GM18873 (cell line): ENCODE measurements at regions not wholly inside any gene's neighbourhood (a gene's known extent, or its start where the extent isn't known, plus 50 kb on each side); places are given as distances from the start of the nearest gene placed in this dataset.

Experiments used
- ATAC-seq: cut with Tn5 transposase; IDR thresholded peaks from one replicate; pipeline ENCODE4 v1.9.1; 2021; ENCODE audit warnings: mild to moderate bottlenecking, moderate library complexity, moderate number of reproducible peaks; ENCODE audit not compliant: unreplicated experiment, low FRiP score

DNA sequence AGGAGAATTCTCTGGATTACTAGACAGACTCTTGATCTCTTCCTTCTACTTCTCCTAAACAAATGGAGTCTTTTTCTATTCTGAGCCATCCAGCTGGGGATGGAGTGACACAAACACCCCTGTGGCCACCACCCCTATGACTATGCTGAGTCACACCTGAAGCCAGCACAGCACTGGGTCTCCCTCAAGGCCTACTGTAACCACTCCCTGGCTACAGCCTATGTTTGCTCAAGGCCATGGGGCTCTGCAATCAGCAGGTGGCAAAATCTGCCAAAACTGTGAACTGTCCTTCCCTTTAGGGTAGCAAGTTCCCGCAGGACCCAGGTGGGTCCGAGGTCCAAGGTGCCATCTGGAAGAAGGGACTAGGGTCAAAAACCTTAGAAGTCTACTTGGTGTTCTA lies 132.3 kb downstream of the TINAG start:
- ATAC-seq, result no peak

DNA sequence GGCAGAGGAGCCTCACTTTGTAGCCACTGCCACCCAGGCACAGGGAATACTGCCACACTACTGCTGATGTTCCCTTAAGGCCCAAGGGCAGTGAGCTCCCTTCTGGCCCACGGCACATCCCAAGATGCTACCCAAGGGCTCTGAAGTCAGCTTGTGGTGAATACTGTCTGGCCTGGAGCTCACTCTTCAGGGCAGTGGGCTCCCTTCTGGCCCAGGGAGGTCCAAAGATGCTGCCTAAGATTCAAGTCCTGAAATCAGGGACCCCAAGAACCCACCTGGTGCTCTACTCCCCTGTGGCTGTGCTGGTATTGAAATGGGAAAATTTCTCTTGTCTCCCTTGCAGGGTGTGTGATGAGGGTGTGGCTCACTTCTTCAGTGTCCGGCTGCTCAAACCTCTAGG lies 132.8 kb downstream of the TINAG start:
- no peak for ATAC-seq

DNA sequence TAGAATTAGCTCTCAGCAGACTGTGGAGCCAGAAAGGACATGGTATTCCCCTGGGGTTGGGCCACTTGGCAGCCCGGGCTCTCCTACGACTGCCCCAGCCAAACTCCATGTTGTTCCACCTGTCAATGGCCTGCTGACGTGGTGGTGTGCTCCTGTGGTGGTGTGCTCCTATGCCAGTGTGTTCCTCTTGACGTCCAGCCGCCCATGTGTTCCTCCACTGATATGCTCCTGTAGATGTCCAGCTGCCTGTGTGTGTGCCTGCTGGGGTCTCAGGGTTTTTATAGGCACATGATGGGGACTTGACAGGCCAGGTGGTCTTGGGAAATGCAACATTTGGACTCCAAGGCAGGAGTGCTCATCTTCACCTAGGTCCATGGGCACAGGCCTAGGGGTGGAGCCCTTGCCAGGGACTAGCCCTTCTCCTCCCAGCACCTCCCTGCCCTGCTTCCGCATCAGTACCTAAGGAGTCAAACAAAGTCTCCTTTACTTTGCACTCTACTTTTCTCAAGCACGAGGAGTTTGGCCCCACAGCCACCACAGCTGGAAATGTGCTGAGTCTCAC lies 133.5 kb downstream of the TINAG start:
- no peak for ATAC-seq

DNA sequence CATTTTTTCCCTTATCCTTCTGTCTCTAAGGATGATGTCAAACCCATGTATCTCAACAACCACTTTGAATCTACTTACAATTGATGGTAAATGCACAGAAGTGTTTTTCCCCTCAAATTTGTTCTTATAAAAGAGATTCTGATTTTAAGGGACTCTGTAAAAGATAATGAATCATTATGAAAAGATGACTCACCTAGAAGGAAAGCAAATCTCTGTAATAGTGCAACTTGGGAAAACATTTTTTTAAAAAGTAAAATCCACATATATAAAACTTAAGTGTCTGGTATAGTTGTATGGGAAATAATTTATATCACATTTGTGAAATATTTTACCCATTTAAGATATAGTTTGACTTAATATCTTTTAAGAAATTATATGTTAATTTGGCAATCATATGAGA lies 137.0 kb downstream of the TINAG start:
- ATAC-seq, result no peak

DNA sequence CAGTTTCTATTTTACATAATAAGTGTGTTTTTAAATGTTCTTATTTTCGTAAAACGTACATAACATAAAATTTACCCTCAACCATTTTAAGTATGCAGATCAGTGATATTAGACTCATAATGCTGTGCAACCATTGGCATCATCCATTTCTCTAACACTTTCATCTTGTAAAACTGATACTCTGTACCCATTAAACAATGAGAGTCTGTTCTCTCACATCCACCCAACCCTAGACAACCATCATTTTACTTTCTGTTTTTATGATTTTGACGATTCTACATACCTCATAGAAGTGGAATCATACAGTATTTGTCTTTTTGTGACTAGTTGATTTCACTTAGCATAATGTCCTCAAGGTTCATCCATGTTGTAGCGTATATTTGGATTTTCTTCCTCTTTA lies 140.4 kb downstream of the TINAG start:
- no peak for ATAC-seq

DNA sequence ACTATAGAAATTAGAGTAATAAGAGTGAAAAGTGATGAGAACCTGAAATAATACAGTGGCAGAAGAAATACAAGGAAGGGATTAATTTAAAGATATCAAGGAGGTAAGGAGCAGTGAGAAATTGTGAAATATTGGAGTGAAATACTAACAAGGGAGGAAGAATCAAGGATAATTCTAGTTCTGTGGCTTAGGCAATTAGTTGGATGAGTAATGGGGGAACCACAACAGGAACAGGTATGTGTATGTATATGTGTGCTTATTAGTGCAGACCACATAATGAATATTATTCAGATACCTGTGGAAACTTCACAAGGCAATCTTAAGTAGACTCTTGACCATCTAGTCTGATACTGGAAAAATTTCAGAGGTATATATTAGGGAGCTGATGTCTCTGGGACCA lies 143.3 kb downstream of the TINAG start:
- no peak for ATAC-seq

DNA sequence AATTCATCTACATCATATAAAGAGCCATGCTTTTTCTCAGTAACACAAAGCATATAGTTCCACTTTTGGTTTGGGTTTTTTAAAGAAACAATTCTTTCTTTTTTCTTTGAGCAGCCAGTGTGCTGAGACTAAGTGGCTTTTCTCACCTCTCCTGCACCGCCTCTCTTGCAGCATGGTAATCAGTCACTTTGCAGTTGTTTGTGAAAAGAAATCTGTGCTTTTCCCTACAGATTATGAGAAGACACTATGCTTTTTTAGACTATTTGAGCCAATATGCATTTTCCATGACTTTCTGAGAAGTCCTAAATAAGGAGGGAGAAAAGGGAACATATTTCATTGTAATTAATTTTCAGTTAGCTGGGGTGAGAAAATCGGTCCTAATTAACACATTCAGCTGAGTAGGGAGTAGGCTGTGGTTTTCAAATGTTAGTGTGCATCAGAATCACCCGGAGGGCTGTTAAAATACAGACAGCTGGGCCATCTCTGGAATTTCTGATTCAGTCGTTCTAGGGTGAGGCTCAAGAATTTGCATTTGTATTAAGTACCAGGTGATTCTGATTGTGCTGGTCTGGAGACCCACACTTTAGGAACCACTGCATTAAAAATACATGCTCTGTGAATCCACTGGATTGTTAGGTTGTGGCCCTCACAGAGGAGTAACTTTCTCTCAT lies 155.2 kb downstream of the TINAG start:
- no peak for ATAC-seq

DNA sequence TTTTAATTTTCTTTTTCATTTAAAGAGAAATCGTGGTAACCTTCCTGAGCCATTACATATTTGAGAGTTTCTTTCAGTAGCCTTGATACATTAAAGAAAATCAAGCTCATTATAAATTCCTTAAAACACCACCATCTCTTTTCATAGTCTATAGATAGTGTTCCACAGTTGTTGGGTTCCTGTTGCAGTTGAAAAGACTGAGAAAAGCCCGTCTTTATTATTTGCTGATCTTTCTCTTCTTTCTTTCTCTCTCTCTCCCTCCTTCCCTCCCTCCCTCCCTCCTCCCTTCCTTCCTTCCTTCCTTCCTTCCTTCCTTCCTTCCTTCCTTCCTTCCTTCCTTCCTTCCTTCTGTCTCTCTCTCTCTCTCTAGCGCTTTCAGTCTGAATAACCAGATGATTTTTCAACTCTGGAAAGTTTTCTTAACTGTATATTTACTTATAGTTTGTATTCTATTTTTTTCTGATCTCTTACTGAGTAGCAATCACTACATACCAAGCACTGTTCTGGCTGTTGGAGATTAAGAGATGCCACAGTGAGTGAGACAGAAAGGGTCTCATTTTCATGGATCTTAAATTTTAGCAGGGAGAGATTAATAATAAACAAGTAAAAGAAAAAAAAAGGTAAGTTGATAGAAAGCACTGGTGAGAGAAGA lies 157.5 kb downstream of the TINAG start:
- no peak for ATAC-seq

DNA sequence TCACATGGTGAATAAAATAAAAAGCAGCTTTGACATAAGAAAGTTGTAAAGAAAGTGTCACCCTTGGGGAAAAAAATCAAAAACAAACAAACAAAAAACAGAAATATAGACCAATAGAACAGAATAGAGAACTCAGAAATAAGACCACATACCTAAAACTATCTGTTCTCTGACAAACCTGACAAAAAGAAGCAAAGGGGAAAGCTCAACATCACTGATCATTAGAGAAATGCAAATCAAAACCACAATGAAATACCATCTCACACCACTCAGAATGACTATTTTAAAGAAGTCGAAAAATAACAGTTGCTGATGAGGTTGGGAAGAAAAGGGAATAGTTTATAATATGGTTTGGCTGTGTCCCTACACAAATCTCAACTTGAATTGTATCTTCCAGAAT lies 159.1 kb downstream of the TINAG start:
- no peak for ATAC-seq

DNA sequence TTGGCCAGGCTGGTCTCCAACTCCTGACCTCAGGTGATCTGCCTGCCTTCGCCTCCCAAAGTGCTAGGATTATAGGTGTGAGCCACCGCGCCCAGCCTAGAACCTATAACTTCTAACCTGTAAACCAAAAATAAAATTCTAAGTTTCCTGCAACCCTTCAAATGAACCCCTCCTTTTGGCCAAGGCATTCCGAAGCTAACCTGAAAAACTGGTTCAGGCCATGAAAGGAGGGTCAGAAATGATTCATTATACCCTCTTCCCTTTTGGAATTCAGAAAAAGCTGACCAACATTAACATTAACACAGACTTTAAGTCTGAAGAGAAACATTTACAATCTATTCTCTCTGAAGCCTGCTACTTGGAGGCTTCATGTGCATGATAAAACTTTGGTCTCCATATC lies 165.1 kb downstream of the TINAG start:
- no peak for ATAC-seq

DNA sequence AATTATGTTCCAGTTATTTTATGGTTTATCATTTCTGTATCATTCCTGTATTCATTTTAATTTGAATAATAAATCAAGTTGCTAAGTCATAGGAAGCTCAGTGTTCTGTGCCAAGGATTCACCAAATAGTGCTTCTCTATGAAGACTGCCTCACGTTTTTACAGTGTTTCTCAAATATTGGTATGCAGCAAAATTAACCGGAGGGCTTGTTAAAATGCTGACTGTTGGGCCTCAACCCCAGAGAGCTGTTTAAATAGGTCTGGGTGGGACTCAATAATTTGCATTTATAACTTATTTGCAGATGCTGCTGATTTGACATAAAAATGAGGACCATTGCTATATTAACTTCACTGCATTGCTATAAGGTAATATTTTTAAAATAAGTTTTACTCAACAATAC lies 166.7 kb downstream of the TINAG start:
- ATAC-seq, result no peak

DNA sequence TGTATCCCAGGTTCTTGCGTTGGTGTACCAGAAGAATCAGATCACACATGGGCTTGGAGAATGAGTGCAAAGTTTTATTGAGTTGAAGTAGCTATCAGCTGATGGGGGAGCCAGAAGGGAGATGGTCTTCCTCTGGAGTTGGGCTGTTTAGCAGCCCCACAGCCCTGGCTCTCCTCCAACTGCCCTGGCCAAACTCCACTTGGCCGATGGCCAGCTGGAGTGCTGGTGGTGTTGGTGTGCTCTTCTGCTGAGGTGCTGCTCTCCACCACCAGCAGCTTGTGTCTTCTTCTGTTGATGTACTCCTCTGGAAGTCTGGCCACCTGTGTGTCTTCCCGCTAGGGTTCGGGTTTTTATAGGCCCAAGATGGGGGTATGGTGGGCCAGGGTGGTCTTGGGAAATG lies 172.8 kb downstream of the TINAG start:
- ATAC-seq, result no peak

DNA sequence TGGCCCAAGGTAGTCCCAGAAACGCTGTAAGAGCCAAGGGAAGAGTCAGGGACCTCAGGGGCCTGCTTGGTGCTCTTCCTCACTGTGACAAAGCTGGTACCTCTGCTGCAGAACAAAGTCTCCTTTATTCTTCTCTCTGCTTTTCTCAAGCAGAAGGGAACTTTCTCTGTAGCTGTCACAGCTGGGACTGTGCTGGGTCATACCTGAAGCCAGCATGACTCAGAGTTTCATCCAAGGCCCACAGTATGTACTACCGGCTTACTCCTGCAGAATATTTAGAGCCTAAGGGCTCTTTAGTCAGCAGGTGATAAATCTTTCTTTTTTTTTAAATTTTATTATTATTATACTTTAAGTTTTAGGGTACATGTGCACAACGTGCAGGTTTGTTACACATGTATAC lies 183.2 kb downstream of the TINAG start:
- ATAC-seq, result no peak

DNA sequence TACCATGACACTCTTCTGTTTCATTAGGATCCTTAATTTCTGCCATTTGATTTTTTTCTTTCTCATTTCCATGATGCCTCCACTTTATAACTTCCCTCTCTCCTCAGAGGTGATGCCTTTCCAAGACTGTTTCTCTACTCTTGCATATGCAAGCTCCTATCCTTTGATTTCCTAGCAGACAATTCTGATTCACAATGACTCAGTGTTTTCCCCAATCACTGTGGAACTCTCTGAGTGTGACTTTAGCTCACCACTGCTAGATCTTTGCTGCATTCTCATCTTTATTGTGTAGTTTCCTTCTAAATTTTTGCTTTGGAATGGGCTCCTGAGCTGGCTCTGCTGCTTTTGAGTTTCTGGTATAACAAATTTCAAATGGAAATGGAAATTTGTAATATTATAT lies 184.9 kb downstream of the TINAG start:
- no peak for ATAC-seq

DNA sequence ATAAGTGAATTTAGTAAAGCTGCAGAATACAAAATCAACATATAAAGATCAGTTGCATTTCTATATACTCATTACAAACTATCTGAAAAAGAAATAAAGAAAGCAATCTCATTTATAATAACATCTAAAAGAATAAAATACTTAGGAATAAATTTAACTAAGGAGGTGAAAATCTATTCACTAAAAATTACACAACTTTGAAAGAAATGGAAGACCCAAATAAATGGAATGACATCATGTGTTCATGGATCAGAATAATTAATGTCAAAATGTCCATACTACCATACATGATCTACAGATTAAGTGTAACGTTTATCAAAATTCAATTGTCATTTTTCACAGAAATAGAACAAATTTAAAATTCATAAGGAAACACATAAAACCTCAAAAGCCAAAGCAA lies 194.9 kb downstream of the TINAG start:
- ATAC-seq, result no peak

DNA sequence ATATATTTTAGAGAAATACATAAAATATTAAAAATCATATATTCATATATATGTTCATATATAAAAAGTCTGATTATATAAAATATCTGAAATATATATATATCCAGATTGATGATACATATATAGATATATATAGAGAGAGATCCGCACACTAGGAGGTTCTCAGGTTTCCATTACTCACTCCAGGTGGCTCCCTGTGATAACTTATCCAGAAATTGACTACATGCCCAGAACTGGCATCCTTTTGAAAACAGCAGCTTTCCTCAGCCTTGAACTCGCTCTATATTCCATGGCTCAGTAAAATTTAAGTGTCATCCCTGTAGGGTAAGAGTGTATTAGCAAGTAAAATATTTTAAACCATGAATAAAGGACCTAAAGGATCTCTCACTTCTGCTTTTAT lies 206.8 kb downstream of the TINAG start:
- ATAC-seq, result no peak

DNA sequence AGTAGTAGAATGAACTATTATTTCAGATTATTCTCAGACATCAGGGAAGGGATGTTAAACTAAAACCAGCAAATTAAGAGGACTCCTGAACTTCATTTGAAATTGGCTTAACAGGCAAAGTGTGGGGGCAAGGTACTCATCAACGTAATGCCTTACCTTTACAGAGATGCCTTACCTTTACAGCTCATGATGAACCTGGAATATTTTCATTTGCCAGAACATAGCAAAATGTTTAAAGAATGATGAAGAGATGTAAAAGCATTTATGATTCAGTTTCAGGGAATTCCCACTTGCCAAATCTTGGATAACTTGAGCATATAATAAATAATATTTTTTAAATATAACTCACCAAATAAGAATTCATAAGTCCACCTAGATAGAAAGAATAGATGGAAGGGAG lies 207.5 kb downstream of the TINAG start:
- no peak for ATAC-seq

DNA sequence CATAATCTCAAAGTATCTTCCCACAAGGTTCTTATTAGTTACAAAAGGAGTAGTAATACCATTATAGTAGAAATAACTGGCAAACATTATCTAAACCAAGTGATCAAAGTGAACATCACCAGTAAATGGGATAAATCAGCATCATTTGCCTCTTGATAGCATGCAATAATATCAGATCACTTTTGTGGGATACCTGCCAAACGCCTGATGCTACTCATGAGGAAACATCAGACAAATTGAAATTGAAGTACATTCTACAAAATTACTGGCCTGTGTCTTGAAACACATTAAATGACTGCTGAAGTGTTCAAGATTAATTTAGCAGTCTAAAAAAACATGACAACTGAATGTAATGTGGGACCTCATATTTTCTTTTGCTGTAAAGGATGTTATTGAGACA lies 208.1 kb downstream of the TINAG start:
- ATAC-seq, result no peak

DNA sequence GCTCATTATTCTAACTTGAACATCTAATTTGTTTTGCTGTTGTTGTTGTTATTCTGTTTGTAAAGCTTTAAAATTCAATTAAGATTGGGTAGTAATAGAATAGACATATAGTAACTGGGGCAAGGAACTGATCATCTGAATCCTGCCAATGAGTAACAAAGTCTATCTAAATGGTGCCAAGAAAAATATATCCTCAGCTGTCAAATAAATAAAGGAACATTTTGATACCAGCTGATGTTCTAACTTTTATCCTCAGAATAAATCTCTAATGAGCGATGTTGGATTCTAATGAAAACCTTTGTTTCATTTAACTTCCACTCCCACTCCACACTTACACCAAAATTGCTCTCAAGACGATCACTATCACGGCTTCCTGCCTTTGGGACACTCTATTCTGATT lies 210.9 kb downstream of the TINAG start:
- ATAC-seq, result no peak

DNA sequence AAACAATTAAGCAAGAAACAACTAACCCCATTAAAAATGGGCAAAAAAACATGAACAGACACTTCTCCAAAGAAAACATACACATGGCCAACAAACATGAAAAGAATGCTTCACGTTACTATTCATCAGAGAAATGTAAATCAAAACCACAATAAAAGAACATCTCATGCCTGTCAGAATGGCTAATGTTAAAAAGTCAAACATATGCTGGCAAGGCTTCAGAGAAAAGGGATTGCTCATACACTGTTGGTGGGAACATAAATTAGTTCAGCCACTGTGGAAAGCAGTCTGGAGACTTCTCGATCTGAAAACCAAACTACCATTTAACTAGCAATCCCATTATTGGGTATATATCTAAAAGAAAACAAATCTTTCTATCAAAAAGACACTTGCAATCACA lies 217.5 kb downstream of the TINAG start:
- ATAC-seq, result no peak

DNA sequence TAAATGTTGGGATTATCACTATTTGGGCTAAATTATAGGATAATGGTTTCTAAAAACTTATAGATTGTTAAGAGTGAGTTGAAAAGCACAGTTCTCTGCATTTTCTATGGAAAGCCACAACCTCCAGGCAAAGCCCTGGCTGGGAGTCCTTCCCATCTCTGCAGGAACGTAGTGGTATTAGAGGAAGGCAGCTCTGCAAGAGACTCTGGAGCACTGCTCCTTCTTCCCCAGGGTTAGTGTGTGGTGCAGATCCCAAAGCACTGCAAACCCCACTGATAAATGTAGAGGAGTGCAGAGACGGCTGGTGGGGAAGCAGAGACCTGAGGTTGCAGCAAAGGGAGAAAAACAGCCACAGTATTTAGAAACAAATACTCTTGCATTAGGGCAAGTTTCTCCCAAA lies 225.3 kb downstream of the TINAG start:
- ATAC-seq, result no peak

DNA sequence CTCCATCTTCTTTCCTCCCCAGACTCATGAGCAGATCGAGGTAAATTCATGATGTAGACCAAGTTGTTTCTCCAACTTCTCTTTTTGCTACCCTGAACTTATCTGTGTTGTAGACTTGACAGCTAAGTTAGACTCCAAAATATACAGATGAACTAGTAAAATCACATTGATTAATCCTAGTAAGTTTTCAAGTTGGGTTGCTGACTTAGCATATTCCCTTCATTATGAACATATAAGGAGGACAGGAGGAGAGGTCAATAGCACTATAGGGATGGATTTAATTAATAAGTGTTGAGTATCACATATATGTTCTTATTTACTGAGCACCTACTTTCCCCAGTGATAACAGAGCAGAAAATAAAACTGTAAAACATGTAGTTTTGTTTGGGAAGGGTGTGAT lies 227.3 kb downstream of the TINAG start:
- no peak for ATAC-seq
